H9 (cell line): ENCODE measurements at regions not wholly inside any gene's neighbourhood (a gene's known extent, or its start where the extent isn't known, plus 50 kb on each side); places are given as distances from the start of the nearest gene placed in this dataset.

Experiments
- DNase-seq: peaks from one replicate; pipeline ENCODE4 v3.0.0-alpha.2; 2017
- H2AFZ ChIP-seq: one replicate; pipeline ENCODE4 v1.6.1; 2013; ENCODE audit warnings: mild to moderate bottlenecking, low read length, control low read depth, moderate library complexity
- H2AK5ac ChIP-seq: 2 replicates; pipeline ENCODE4 v1.6.1; 2013; ENCODE audit warnings: low read length, control low read depth, mixed read lengths; ENCODE audit not compliant: insufficient read length
- H2BK120ac ChIP-seq: one replicate; pipeline ENCODE4 v1.6.1; 2013; ENCODE audit warnings: low read depth, mild to moderate bottlenecking, low read length, control low read depth, inconsistent platforms; ENCODE audit not compliant: poor library complexity, severe bottlenecking
- H2BK12ac ChIP-seq: 2 replicates; pipeline ENCODE4 v1.6.1; 2013; ENCODE audit warnings: low read length, control low read depth, mixed read lengths, low read depth; ENCODE audit not compliant: insufficient read length
- H2BK15ac ChIP-seq: 2 replicates; pipeline ENCODE4 v1.6.1; 2013; ENCODE audit warnings: low read depth, low read length, control low read depth
- H2BK20ac ChIP-seq: one replicate; pipeline ENCODE4 v1.6.1; 2013; ENCODE audit warnings: low read depth, mild to moderate bottlenecking, low read length, control low read depth, inconsistent platforms; ENCODE audit not compliant: poor library complexity, severe bottlenecking
- H2BK5ac ChIP-seq: 2 replicates; pipeline ENCODE4 v1.6.1; 2013; ENCODE audit warnings: low read length, control low read depth, mixed read lengths; ENCODE audit not compliant: insufficient read length
- H3K14ac ChIP-seq: 2 replicates; pipeline ENCODE4 v1.6.1; 2013; ENCODE audit warnings: low read length, control low read depth; ENCODE audit not compliant: insufficient read depth
- H3K18ac ChIP-seq: 2 replicates; pipeline ENCODE4 v1.6.1; 2013; ENCODE audit warnings: low read depth, mild to moderate bottlenecking, mixed read lengths, low read length, control low read depth; ENCODE audit not compliant: insufficient read length
- H3K23ac ChIP-seq: 2 replicates; pipeline ENCODE4 v1.6.1; 2013; ENCODE audit warnings: low read length, control low read depth, mixed read lengths, low read depth; ENCODE audit not compliant: insufficient read length
- H3K23me2 ChIP-seq: 2 replicates; pipeline ENCODE4 v1.6.1; 2013; ENCODE audit warnings: low read depth, mild to moderate bottlenecking, mixed read lengths, low read length, control low read depth; ENCODE audit not compliant: insufficient read length, poor library complexity, severe bottlenecking
- H3K27ac ChIP-seq: 2 replicates; pipeline ENCODE4 v1.5.1; 2013; ENCODE audit warnings: low read length, control low read depth, mixed read lengths, low read depth; ENCODE audit not compliant: insufficient read length
- H3K27me3 ChIP-seq: 2 replicates; pipeline ENCODE4 v1.6.1; 2013; ENCODE audit warnings: low read length, control low read depth, inconsistent platforms; ENCODE audit not compliant: insufficient read depth
- H3K4ac ChIP-seq: 2 replicates; pipeline ENCODE4 v1.6.1; 2013; ENCODE audit warnings: low read depth, mild to moderate bottlenecking, control low read depth, inconsistent platforms, low read length, moderate library complexity
- H3K4me1 ChIP-seq: 2 replicates; pipeline ENCODE4 v1.6.1; 2013; ENCODE audit warnings: low read length, control low read depth, inconsistent platforms; ENCODE audit not compliant: insufficient read depth
- H3K4me2 ChIP-seq: 2 replicates; pipeline ENCODE4 v1.6.1; 2013; ENCODE audit warnings: low read length, control low read depth, mixed read lengths; ENCODE audit not compliant: insufficient read length, insufficient read depth
- H3K56ac ChIP-seq: 2 replicates; pipeline ENCODE4 v1.6.1; 2013; ENCODE audit warnings: low read depth, mild to moderate bottlenecking, mixed read lengths, low read length, control low read depth; ENCODE audit not compliant: insufficient read length
- H3K79me1 ChIP-seq: 2 replicates; pipeline ENCODE4 v1.6.1; 2013; ENCODE audit warnings: low read depth, mild to moderate bottlenecking, moderate library complexity, low read length, control low read depth, inconsistent platforms; ENCODE audit not compliant: insufficient read depth, poor library complexity, severe bottlenecking
- H3K79me2 ChIP-seq: 2 replicates; pipeline ENCODE4 v1.6.1; 2013; ENCODE audit warnings: low read length, control low read depth, inconsistent platforms; ENCODE audit not compliant: insufficient read depth
- H3K9ac ChIP-seq: 2 replicates; pipeline ENCODE4 v1.6.1; 2013; ENCODE audit warnings: low read length, control low read depth, mixed read lengths; ENCODE audit not compliant: insufficient read length; ENCODE audit errors: extremely low read depth
- H3K9me3 ChIP-seq: one replicate; pipeline ENCODE4 v1.6.1; 2013; ENCODE audit warnings: low read depth, low read length, inconsistent platforms; ENCODE audit not compliant: control insufficient read depth
- H3T11ph ChIP-seq: one replicate; pipeline ENCODE4 v1.6.1; 2013; ENCODE audit warnings: mild to moderate bottlenecking, low read length, control low read depth, inconsistent platforms
- H4K20me1 ChIP-seq: one replicate; pipeline ENCODE4 v1.6.1; 2013; ENCODE audit not compliant: control insufficient read depth, insufficient read length, insufficient read depth
- H4K5ac ChIP-seq: 2 replicates; pipeline ENCODE4 v1.6.1; 2013; ENCODE audit warnings: low read depth, mild to moderate bottlenecking, mixed read lengths, low read length, control low read depth; ENCODE audit not compliant: insufficient read length
- H4K8ac ChIP-seq: replicated peaks from 2 replicates; pipeline ENCODE4 v1.6.1; 2013; ENCODE audit warnings: low read length, control low read depth, mixed read lengths, low read depth; ENCODE audit not compliant: insufficient read length
- H4K91ac ChIP-seq: 2 replicates; pipeline ENCODE4 v1.6.1; 2013; ENCODE audit warnings: low read depth, mild to moderate bottlenecking, moderate library complexity, mixed read lengths, low read length, control low read depth; ENCODE audit not compliant: insufficient read length
- H3K27ac Mint-ChIP-seq, 3 experiments: 2 replicates in 2 of 3; 3 replicates in 1 of 3; pipeline ENCODE4 v1.8.0; 2020 to 2021; ENCODE audit warnings: mixed read lengths in 3 of 3, mild to moderate bottlenecking in 1 of 3, moderate library complexity in 1 of 3
- H3K27me3 Mint-ChIP-seq: 2 replicates; pipeline ENCODE4 v1.8.0; 2021; ENCODE audit warnings: low read depth, mild to moderate bottlenecking, moderate library complexity, mixed read lengths
- H3K36me3 Mint-ChIP-seq, 3 experiments: 2 replicates in 2 of 3; 3 replicates in 1 of 3; pipeline ENCODE4 v1.8.0; 2020 to 2021; ENCODE audit warnings: low read depth in 3 of 3, mixed read lengths in 3 of 3; ENCODE audit not compliant: insufficient read depth in 1 of 3
- H3K4me1 Mint-ChIP-seq, 2 experiments: 2 replicates each; pipeline ENCODE4 v1.8.0; 2020; ENCODE audit warnings: mixed read lengths in 2 of 2
- H3K4me3 Mint-ChIP-seq, 2 experiments: 2 replicates in 1 of 2; 3 replicates in 1 of 2; pipeline ENCODE4 v1.8.0; 2020 to 2021; ENCODE audit warnings: mild to moderate bottlenecking in 2 of 2, mixed read lengths in 2 of 2, moderate library complexity in 1 of 2
- H3K9me3 Mint-ChIP-seq, 2 experiments: 2 replicates in 1 of 2; 3 replicates in 1 of 2; pipeline ENCODE4 v1.8.0; 2020; ENCODE audit warnings: mild to moderate bottlenecking in 2 of 2, mixed read lengths in 2 of 2, moderate library complexity in 1 of 2
- WGBS: extraction: QIAGEN DNeasy Blood & Tissue Kit; methylation state at CpG from one replicate; pipeline ENCODE4 v1.1.7; 2013; ENCODE audit warnings: missing lambda C conversion rate, low lambda C conversion rate, mixed read lengths; ENCODE audit not compliant: insufficient read length; ENCODE audit errors: extremely low coverage; 5-methylcytosine and 5-hydroxymethylcytosine counted together
- TF ChIP-seq, protein P1 (sequence below): fragments of 200-600 bp; sonication (generic); conservative IDR thresholded peaks from 3 replicates; pipeline ENCODE4 v1.8.0; 2021; ENCODE audit warnings: antibody characterized with exemption, mild to moderate bottlenecking

DNA sequence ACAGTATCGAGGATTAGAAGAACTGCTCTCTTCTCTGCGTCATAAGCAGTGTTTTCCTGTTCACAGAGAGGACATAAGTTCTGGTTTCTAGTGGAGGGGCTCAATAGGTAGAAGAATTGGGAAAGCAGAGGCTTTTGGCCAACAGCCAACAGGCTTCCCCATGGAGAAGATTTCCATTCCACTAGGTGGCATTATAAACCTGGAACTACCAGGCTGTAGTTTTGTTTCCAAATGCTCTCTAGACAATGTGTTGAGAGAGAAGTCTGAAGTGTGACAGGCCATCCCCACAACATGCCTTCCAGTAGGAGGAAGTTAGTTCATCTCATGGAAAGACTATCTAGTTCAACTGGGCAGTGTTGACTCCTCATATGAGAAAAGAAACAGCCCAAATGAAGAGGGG, 63.8 kb upstream of the ANXA10 start:
- no peak overlapping the region for H3K23ac ChIP-seq
- no peak overlapping the region for H3K4me2 ChIP-seq
- H3K18ac ChIP-seq, result no peak overlapping the region
- no peak overlapping the region for H4K5ac ChIP-seq
- no peak overlapping the region for H2BK15ac ChIP-seq
- Mint-ChIP-seq H3K36me3 (peaks cover 1 to 22% (median 2%) of the 10 kb centered on the region in 3 experiments; a peak in 5 of 7 replicates), H3K27me3 (no peaks in the 10 kb centered on the region), H3K4me3 (no peak overlapping the region), H3K4me1 (no peaks in the 10 kb centered on the region), H3K27ac (no peak overlapping the region), H3K9me3 (peaks cover 8 to 25% of the 10 kb centered on the region in 2 experiments)
- no peak overlapping the region for H2BK5ac ChIP-seq
- H2BK20ac ChIP-seq, result no peak overlapping the region
- no peaks in the 10 kb centered on the region for H3K4me1 ChIP-seq
- H2BK120ac ChIP-seq, result no peak overlapping the region
- no peak overlapping the region for H3T11ph ChIP-seq
- H3K79me2 ChIP-seq, result no peaks in the 10 kb centered on the region
- H3K9ac ChIP-seq, result no peak overlapping the region
- no peaks in the 10 kb centered on the region for H3K79me1 ChIP-seq
- H3K23me2 ChIP-seq, result no peaks in the 10 kb centered on the region
- no peak overlapping the region for H3K14ac ChIP-seq
- H3K9me3 ChIP-seq, result peaks cover 5% of the 10 kb centered on the region
- H3K56ac ChIP-seq, result no peak overlapping the region
- TF ChIP-seq, protein P1, sequence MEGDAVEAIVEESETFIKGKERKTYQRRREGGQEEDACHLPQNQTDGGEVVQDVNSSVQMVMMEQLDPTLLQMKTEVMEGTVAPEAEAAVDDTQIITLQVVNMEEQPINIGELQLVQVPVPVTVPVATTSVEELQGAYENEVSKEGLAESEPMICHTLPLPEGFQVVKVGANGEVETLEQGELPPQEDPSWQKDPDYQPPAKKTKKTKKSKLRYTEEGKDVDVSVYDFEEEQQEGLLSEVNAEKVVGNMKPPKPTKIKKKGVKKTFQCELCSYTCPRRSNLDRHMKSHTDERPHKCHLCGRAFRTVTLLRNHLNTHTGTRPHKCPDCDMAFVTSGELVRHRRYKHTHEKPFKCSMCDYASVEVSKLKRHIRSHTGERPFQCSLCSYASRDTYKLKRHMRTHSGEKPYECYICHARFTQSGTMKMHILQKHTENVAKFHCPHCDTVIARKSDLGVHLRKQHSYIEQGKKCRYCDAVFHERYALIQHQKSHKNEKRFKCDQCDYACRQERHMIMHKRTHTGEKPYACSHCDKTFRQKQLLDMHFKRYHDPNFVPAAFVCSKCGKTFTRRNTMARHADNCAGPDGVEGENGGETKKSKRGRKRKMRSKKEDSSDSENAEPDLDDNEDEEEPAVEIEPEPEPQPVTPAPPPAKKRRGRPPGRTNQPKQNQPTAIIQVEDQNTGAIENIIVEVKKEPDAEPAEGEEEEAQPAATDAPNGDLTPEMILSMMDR, result no peak; the same call in 2 of the 3 replicates
- no peak overlapping the region for H2AFZ ChIP-seq
- no peak overlapping the region for H3K27ac ChIP-seq
- H3K4ac ChIP-seq, result no peak overlapping the region
- H4K91ac ChIP-seq, result no peak overlapping the region
- no peak for DNase-seq
- no peak overlapping the region for H2BK12ac ChIP-seq
- WGBS, result no CpG with 5 or more reads among the region's 2 CpGs
- no peaks in the 10 kb centered on the region for H4K20me1 ChIP-seq
- no peak overlapping the region for H2AK5ac ChIP-seq
- no peaks in the 10 kb centered on the region for H3K27me3 ChIP-seq
- no peak overlapping the region for H4K8ac ChIP-seq
